A549 (cell line): ENCODE measurements at regions not wholly inside any gene's neighbourhood (a gene's known extent, or its start where the extent isn't known, plus 50 kb on each side); places are given as distances from the start of the nearest gene placed in this dataset.

Source experiments
- ATAC-seq, 2 experiments: fragments of 200-7000 bp in 1 of 2; fragments of >200 bp in 1 of 2; cut with Nextera tagmentation in 1 of 2; cut with Tn5 transposase in 1 of 2; 3 replicates each; pipeline versions ENCODE4 v1.8.0 to v1.9.1; 2018 to 2020; ENCODE audit warnings: mild to moderate bottlenecking in 1 of 2, moderate library complexity in 1 of 2
- CTCF ChIA-PET: fragments of 300-600 bp; sonication (Branson Sonifier 250); formaldehyde crosslinking; extraction: SDS; loops from one replicate; lab custom pipeline; 2021; ENCODE audit warnings: antibody characterized with exemption, inconsistent platforms; lab: Yijun Ruan, JAX
- POLR2A ChIA-PET: fragments of 350-600 bp; formaldehyde crosslinking; extraction: SDS; loops from one replicate; lab custom pipeline; 2021; ENCODE audit warnings: antibody characterized with exemption, inconsistent platforms; lab: Yijun Ruan, JAX
- DNase-seq, 2 experiments: peaks; one replicate each; pipeline versions ENCODE4 v3.0.0 to v3.0.0-alpha.2; 2011 to 2016; ENCODE audit warnings: low read depth in 1 of 2, low spot score in 1 of 2
- FAIRE-seq: peaks from 2 replicates; lab custom pipeline; 2011; peaks lifted over from hg19 to GRCh38; lab: Jason Lieb, UNC
- H3K27ac ChIP-seq, 2 experiments: fragments of >200 bp; sonication (Bioruptor Twin); formaldehyde crosslinking; 3 replicates each; pipeline ENCODE4 v1.5.1; 2016 to 2017
- H3K4me1 ChIP-seq: fragments of >200 bp; sonication (Bioruptor Twin); formaldehyde crosslinking; 3 replicates; pipeline ENCODE4 v1.6.1; 2016
- H3K4me2 ChIP-seq: fragments of >200 bp; sonication (Bioruptor Twin); formaldehyde crosslinking; 3 replicates; pipeline ENCODE4 v1.6.1; 2016
- H3K4me3 ChIP-seq: fragments of >200 bp; sonication (Bioruptor Twin); formaldehyde crosslinking; 3 replicates; pipeline ENCODE4 v1.5.1; 2016
- H3K9me3 ChIP-seq: fragments of >200 bp; sonication (Bioruptor Twin); formaldehyde crosslinking; 3 replicates; pipeline ENCODE4 v1.6.1; 2016
- BHLHE40 ChIP-seq: IDR thresholded peaks from 2 replicates; pipeline ENCODE4 v1.6.1; 2012; ENCODE audit warnings: low read depth, low read length, inconsistent platforms
- CBX8 ChIP-seq: fragments of 200-600 bp; sonication (generic); IDR thresholded peaks from 2 replicates; pipeline ENCODE4 v1.6.1; 2016
- CHD2 ChIP-seq: fragments of 150-350 bp; IDR thresholded peaks from 2 replicates; pipeline ENCODE4 v1.6.1; 2014; ENCODE audit warnings: low read length; ENCODE audit not compliant: partially characterized antibody
- CHD4 ChIP-seq: fragments of 200-600 bp; sonication (generic); IDR thresholded peaks from 2 replicates; pipeline ENCODE4 v1.6.1; 2016; ENCODE audit warnings: antibody characterized with exemption, mild to moderate bottlenecking, borderline replicate concordance
- FOSB ChIP-seq: fragments of 250-450 bp; sonication (Bioruptor Pico); IDR thresholded peaks from 2 replicates; pipeline ENCODE4 v1.5.0; 2020; ENCODE audit warnings: mild to moderate bottlenecking, moderate library complexity
- FOXS1 ChIP-seq: fragments of 250-450 bp; sonication (Bioruptor Pico); IDR thresholded peaks from 2 replicates; pipeline ENCODE4 v1.5.0; 2020; ENCODE audit warnings: mild to moderate bottlenecking, moderate library complexity
- GATA3 ChIP-seq: IDR thresholded peaks from 2 replicates; pipeline ENCODE4 v1.6.1; 2012; ENCODE audit warnings: borderline replicate concordance
- HEYL ChIP-seq: fragments of 250-450 bp; sonication (Bioruptor Pico); IDR thresholded peaks from 2 replicates; pipeline ENCODE4 v1.8.0; 2021; ENCODE audit warnings: mild to moderate bottlenecking, moderate library complexity
- MYC ChIP-seq: IDR thresholded peaks from 2 replicates; pipeline ENCODE4 v1.6.1; 2012; ENCODE audit warnings: mild to moderate bottlenecking, inconsistent platforms, low read length, improper control_type of control experiment, borderline replicate concordance
- NR3C1 ChIP-seq: fragments of >200 bp; sonication (Bioruptor Twin); formaldehyde crosslinking; IDR thresholded peaks from 3 replicates; pipeline ENCODE4 v1.6.1; 2017
- RARB ChIP-seq: fragments of 250-450 bp; sonication (Bioruptor Pico); IDR thresholded peaks from 2 replicates; pipeline ENCODE4 v1.8.0; 2021; ENCODE audit warnings: mild to moderate bottlenecking, moderate library complexity
- SMC3 ChIP-seq: fragments of >200 bp; sonication (Bioruptor Twin); formaldehyde crosslinking; IDR thresholded peaks from 3 replicates; pipeline ENCODE4 v1.6.1; 2018; ENCODE audit warnings: inconsistent platforms
- TP53 ChIP-seq: fragments of 250-450 bp; sonication (Bioruptor Pico); IDR thresholded peaks from 2 replicates; pipeline ENCODE4 v1.5.0; 2021; ENCODE audit warnings: mild to moderate bottlenecking, moderate library complexity
- ZNF302 ChIP-seq: fragments of 250-450 bp; sonication (Bioruptor Pico); IDR thresholded peaks from 2 replicates; pipeline ENCODE4 v1.9.0; 2021; ENCODE audit warnings: inconsistent platforms, mild to moderate bottlenecking, moderate library complexity
- WGBS: methylation state at CpG from one replicate; pipeline ENCODE4 v1.1.6; 2017; ENCODE audit errors: missing lambda C conversion rate; 5-methylcytosine and 5-hydroxymethylcytosine counted together
- TF ChIP-seq, protein P1 (sequence below): IDR thresholded peaks from 2 replicates; pipeline ENCODE4 v1.6.1; 2012
- TF ChIP-seq, protein P2 (sequence below): fragments of >200 bp; sonication (Bioruptor Twin); formaldehyde crosslinking; IDR thresholded peaks from 3 replicates; pipeline ENCODE4 v1.6.1; 2016
- TF ChIP-seq, protein P3 (sequence below): fragments of 200-600 bp; sonication (generic); IDR thresholded peaks from 2 replicates; pipeline ENCODE4 v1.6.1; 2016; ENCODE audit warnings: antibody characterized with exemption, mild to moderate bottlenecking, moderate library complexity
- TF ChIP-seq, protein P4 (sequence below): IDR thresholded peaks from 2 replicates; pipeline ENCODE4 v1.6.1; 2012; ENCODE audit warnings: low read depth, borderline replicate concordance
- TF ChIP-seq, protein P5 (sequence below): fragments of 150-350 bp; IDR thresholded peaks from 2 replicates; pipeline ENCODE4 v1.6.1; 2014; ENCODE audit warnings: low read depth, mild to moderate bottlenecking, low read length
- TF ChIP-seq, protein P6 (sequence below): fragments of >200 bp; sonication (Bioruptor Twin); formaldehyde crosslinking; IDR thresholded peaks from 2 replicates; pipeline ENCODE4 v1.6.1; 2016

DNA sequence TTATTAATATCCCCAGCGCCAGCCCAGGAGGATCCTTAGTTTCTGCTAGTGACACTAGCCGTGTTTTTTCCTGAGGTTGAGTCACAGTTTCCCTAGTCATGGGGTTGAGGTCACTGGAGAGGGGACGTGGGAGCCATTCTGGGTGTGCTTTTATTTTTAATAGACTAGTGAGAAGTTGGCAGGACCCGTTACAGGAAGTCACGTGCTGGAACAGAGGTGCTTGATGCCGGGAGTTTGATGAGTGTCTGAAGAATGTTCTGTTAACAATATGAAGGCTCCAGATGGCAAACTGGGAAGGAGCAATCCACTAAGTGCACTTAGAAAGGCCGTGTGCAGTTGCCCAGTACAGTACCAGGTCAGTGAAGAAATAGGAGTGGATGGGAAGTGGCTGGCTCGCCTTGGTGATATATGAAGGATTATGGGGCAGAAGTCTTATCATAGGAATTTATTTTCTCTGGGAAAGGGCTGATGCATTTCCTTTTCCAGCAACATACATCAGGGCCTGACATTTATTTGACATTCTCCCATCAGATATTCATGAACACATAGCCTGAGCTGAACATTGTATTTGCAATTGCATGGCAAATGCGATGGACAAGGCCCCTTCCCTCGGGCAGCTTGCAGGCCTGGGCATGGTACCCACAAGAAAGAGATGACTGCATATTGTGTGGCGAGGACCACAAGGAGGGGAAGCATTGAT is 291.8 kb downstream of the FBXW7 start (continued):
- TF ChIP-seq ZNF302 (CRISPR knock-in tag) (no peak), NR3C1 (no peak)
- TF ChIP-seq, protein P1, sequence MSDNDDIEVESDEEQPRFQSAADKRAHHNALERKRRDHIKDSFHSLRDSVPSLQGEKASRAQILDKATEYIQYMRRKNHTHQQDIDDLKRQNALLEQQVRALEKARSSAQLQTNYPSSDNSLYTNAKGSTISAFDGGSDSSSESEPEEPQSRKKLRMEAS, result no peak

DNA sequence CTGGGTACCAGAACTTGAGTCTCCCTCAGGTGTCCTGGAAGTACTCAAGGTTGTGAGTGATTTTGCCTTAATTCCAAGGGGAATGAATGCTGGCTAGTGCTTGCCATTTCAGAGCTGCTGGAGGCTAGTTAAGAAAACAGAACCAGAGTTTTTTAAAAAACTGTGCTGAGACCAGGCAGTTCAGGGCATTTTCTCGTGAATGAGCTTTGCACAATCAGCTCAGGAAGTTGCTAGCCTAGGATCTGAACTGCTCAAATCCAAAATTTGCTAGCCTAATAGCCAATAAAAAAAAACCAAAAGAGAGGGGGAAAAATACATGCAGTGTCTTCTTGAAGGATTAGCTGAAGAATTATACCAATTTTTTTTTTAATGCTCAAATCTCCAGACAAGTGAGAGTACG is 292.7 kb downstream of the FBXW7 start:
- 53% methylated on average over 2 of the region's 2 CpGs for WGBS
- no peak overlapping the region for H3K4me3 ChIP-seq
- ATAC-seq (no peak), FAIRE-seq (no peak), DNase-seq (no peak)
- TF ChIP-seq, protein P2, sequence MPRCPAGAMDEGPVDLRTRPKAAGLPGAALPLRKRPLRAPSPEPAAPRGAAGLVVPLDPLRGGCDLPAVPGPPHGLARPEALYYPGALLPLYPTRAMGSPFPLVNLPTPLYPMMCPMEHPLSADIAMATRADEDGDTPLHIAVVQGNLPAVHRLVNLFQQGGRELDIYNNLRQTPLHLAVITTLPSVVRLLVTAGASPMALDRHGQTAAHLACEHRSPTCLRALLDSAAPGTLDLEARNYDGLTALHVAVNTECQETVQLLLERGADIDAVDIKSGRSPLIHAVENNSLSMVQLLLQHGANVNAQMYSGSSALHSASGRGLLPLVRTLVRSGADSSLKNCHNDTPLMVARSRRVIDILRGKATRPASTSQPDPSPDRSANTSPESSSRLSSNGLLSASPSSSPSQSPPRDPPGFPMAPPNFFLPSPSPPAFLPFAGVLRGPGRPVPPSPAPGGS, result no peak
- TF ChIP-seq CHD4 (no peak), HEYL (CRISPR knock-in tag) (no peak), CHD2 (no peak), TP53 (no peak), SMC3 (no peak), MYC (no peak)
- TF ChIP-seq, protein P3, sequence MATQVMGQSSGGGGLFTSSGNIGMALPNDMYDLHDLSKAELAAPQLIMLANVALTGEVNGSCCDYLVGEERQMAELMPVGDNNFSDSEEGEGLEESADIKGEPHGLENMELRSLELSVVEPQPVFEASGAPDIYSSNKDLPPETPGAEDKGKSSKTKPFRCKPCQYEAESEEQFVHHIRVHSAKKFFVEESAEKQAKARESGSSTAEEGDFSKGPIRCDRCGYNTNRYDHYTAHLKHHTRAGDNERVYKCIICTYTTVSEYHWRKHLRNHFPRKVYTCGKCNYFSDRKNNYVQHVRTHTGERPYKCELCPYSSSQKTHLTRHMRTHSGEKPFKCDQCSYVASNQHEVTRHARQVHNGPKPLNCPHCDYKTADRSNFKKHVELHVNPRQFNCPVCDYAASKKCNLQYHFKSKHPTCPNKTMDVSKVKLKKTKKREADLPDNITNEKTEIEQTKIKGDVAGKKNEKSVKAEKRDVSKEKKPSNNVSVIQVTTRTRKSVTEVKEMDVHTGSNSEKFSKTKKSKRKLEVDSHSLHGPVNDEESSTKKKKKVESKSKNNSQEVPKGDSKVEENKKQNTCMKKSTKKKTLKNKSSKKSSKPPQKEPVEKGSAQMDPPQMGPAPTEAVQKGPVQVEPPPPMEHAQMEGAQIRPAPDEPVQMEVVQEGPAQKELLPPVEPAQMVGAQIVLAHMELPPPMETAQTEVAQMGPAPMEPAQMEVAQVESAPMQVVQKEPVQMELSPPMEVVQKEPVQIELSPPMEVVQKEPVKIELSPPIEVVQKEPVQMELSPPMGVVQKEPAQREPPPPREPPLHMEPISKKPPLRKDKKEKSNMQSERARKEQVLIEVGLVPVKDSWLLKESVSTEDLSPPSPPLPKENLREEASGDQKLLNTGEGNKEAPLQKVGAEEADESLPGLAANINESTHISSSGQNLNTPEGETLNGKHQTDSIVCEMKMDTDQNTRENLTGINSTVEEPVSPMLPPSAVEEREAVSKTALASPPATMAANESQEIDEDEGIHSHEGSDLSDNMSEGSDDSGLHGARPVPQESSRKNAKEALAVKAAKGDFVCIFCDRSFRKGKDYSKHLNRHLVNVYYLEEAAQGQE, result no peak
- TF ChIP-seq, protein P4, sequence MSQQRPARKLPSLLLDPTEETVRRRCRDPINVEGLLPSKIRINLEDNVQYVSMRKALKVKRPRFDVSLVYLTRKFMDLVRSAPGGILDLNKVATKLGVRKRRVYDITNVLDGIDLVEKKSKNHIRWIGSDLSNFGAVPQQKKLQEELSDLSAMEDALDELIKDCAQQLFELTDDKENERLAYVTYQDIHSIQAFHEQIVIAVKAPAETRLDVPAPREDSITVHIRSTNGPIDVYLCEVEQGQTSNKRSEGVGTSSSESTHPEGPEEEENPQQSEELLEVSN, result no peak
- TF ChIP-seq, all 56 proteins: peak for 0
- Histone ChIP-seq H3K9me3 (no peaks in the 10 kb centered on the region), H3K4me2 (no peak overlapping the region), H3K4me1 (no peaks in the 10 kb centered on the region), H3K27ac (no peak overlapping the region)
- ChIA-PET POLR2A (no interaction called here), CTCF (no interaction called here)

DNA sequence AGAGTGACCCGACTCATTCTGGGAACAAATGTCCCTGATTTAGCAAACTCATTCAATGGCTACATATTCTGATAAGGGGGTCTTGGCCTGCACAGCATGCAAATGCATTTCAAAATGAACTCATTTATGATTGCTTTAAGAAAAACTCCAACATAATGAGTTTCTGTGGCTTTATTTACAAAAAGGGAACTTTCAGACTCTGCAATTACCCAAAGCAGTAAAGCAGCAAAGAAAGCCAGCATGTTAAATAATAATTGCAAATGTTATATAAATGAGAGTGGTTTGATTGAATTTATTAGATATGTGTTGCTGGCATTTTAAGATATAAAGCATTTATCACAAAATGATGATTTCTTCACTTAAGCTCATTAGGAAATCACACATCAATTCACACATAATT is 295.7 kb downstream of the FBXW7 start:
- ChIA-PET POLR2A (no interaction called here), CTCF (no interaction called here)
- Histone ChIP-seq H3K4me1 (no peaks in the 10 kb centered on the region), H3K4me2 (no peak overlapping the region), H3K9me3 (no peaks in the 10 kb centered on the region), H3K27ac (no peak overlapping the region), H3K4me3 (no peak overlapping the region)
- ATAC-seq (no peak), FAIRE-seq (no peak), DNase-seq (no peak)
- WGBS, result 69% methylated on average over 1 of the region's 1 CpG
- TF ChIP-seq FOXS1 (CRISPR knock-in tag) (no peak), FOSB (CRISPR knock-in tag) (no peak), RARB (CRISPR knock-in tag) (no peak), BHLHE40 (no peak), TP53 (no peak), CBX8 (no peak), GATA3 (no peak)
- TF ChIP-seq, protein P5, sequence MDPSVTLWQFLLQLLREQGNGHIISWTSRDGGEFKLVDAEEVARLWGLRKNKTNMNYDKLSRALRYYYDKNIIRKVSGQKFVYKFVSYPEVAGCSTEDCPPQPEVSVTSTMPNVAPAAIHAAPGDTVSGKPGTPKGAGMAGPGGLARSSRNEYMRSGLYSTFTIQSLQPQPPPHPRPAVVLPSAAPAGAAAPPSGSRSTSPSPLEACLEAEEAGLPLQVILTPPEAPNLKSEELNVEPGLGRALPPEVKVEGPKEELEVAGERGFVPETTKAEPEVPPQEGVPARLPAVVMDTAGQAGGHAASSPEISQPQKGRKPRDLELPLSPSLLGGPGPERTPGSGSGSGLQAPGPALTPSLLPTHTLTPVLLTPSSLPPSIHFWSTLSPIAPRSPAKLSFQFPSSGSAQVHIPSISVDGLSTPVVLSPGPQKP, result no peak
- TF ChIP-seq, protein P6, sequence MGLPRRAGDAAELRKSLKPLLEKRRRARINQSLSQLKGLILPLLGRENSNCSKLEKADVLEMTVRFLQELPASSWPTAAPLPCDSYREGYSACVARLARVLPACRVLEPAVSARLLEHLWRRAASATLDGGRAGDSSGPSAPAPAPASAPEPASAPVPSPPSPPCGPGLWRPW, result no peak
